Activated B cell treated with CpG ODN at 0.5 μM for 24 hours (primary cell): ENCODE measurements at regions not wholly inside any gene's neighbourhood (a gene's known extent, or its start where the extent isn't known, plus 50 kb on each side); places are given as distances from the start of the nearest gene placed in this dataset.
"Not testable (repeated sequence)": the region's sequence is repeated elsewhere in the genome, so short reads cannot be mapped to it uniquely, and the experiment has no call there.

Experiments
- ATAC-seq: fragments of 200-7000 bp; cut with Tn5 transposase; one replicate; pipeline ENCODE4 v1.10.0; 2021; ENCODE audit warnings: low read depth, mild to moderate bottlenecking, moderate library complexity
- CTCF ChIA-PET: fragments of 350-600 bp; sonication (Branson Sonifier 250); formaldehyde crosslinking; loops from one replicate; lab custom pipeline; 2021; ENCODE audit warnings: antibody characterized with exemption; lab: Charles Lee
- POLR2A ChIA-PET: fragments of 350-600 bp; sonication (Branson Sonifier 250); formaldehyde crosslinking; loops from one replicate; lab custom pipeline; 2021; ENCODE audit warnings: antibody characterized with exemption; lab: Charles Lee
- DNase-seq: peaks from one replicate; pipeline ENCODE4 v3.0.0; 2022
- H3K27ac Mint-ChIP-seq: one replicate; pipeline ENCODE4 v1.8.0; 2020; ENCODE audit warnings: mixed read lengths
- H3K27me3 Mint-ChIP-seq: one replicate; pipeline ENCODE4 v1.8.0; 2021; ENCODE audit warnings: mixed read lengths
- H3K36me3 Mint-ChIP-seq: one replicate; pipeline ENCODE4 v1.8.0; 2021; ENCODE audit warnings: low read depth, mixed read lengths
- H3K4me1 Mint-ChIP-seq: one replicate; pipeline ENCODE4 v1.8.0; 2021; ENCODE audit warnings: mixed read lengths
- H3K4me3 Mint-ChIP-seq: one replicate; pipeline ENCODE4 v1.8.0; 2020; ENCODE audit warnings: mild to moderate bottlenecking, mixed read lengths
- H3K9me3 Mint-ChIP-seq: one replicate; pipeline ENCODE4 v1.8.0; 2020; ENCODE audit warnings: mixed read lengths
- intact Hi-C: fragments of 100-400 bp; cut with micrococcal nuclease; formaldehyde crosslinking; loops from one replicate; pipeline ENCODE4 v1.15.1; 2024
- TF ChIP-seq, protein P1 (sequence below): fragments of 200-600 bp; IDR thresholded peaks from one replicate; pipeline ENCODE4 v1.8.0; 2022; ENCODE audit warnings: antibody characterized with exemption, mild to moderate bottlenecking

DNA sequence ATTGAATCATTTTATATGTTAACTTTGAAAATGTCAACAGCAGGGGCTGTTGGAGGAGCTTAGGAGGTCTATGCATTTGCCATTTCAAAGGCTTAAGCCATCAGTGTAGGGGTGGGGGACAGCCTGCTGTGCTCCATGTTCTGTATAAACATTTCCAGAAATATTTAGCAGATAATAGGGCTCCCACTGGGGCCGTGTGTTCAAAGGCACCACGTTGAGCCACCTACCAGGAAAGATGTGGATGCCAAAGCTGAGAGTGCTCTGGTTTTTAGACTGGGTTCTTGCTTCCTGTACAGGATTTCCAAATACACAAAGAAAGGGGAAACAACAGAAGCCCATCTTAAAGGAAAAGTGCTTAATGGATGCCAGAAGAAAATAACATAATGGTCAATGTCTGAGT, 219.5 kb downstream of the CENPC start:
- POLR2A ChIA-PET = no interaction called here
- intact Hi-C loops = no loop called here

GRCh38 chr4:67320645-67321044, 224.7 kb downstream of the CENPC start:
- Mint-ChIP-seq H3K4me1 (no peaks in the 10 kb centered on the region), H3K36me3 (no peaks in the 10 kb centered on the region), H3K27me3 (no peaks in the 10 kb centered on the region), H3K27ac (no peak overlapping the region), H3K9me3 (no peaks in the 10 kb centered on the region), H3K4me3 (no peak overlapping the region)
- TF ChIP-seq, protein P1, sequence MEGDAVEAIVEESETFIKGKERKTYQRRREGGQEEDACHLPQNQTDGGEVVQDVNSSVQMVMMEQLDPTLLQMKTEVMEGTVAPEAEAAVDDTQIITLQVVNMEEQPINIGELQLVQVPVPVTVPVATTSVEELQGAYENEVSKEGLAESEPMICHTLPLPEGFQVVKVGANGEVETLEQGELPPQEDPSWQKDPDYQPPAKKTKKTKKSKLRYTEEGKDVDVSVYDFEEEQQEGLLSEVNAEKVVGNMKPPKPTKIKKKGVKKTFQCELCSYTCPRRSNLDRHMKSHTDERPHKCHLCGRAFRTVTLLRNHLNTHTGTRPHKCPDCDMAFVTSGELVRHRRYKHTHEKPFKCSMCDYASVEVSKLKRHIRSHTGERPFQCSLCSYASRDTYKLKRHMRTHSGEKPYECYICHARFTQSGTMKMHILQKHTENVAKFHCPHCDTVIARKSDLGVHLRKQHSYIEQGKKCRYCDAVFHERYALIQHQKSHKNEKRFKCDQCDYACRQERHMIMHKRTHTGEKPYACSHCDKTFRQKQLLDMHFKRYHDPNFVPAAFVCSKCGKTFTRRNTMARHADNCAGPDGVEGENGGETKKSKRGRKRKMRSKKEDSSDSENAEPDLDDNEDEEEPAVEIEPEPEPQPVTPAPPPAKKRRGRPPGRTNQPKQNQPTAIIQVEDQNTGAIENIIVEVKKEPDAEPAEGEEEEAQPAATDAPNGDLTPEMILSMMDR = no peak
- no peak for DNase-seq
- POLR2A ChIA-PET = no interaction called here
- intact Hi-C loops = no loop called here
- CTCF ChIA-PET = no interaction called here
- no peak for ATAC-seq

More for the DNA sequence above, 219.5 kb downstream of the CENPC start:
- H3K27ac Mint-ChIP-seq = no peak overlapping the region
- CTCF ChIA-PET = no interaction called here
- TF ChIP-seq, protein P1 = no peak
- no peaks in the 10 kb centered on the region for H3K4me1 Mint-ChIP-seq
- H3K4me3 Mint-ChIP-seq = no peak overlapping the region
- H3K27me3 Mint-ChIP-seq = peaks cover 7% of the 10 kb centered on the region
- no peak for DNase-seq
- no peaks in the 10 kb centered on the region for H3K36me3 Mint-ChIP-seq
- no peak for ATAC-seq
- H3K9me3 Mint-ChIP-seq = no peaks in the 10 kb centered on the region

- CTCF ChIA-PET, intact Hi-C loops, H3K27ac Mint-ChIP-seq, ATAC-seq, DNase-seq, H3K36me3 Mint-ChIP-seq, H3K4me1 Mint-ChIP-seq, H3K4me3 Mint-ChIP-seq, POLR2A ChIA-PET, H3K27me3 Mint-ChIP-seq, H3K9me3 Mint-ChIP-seq: not testable (repeated sequence)
These were observed 225.7 kb downstream of the CENPC start for GRCh38 chr4:67319607-67320006.

DNA sequence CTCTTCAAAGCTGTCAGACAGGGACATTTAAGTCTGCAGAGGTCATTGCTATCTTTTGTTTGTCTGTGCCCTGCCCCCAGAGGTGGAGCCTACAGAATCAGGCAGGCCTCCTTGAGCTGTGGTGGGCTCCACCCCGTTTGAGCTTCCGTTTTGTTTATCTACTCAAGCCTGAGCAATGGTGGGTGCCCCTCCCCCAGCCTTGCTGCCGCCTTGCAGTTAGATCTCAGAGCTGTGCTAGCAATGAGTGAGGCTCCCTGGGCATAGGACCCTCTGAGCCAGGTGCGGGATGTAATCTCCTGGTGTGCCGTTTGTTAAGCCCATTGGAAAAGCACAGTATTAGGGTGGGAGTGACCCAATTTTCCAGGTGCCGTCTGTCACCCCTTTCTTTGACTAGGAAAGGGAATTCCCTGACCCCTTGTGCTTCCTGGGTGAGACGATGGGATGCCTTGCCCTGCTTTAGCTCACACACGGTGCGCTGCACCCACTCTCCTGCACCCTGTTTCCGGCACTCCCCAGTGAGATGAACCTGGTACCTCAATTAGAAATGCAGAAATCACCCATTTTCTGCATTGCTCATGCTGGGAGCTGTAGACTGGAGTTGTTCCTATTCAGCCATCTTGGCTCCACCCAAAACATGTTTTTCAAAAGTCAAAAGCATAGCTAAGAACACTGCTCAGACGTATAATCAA, 244.7 kb downstream of the CENPC start:
- CTCF ChIA-PET, H3K9me3 Mint-ChIP-seq, POLR2A ChIA-PET, intact Hi-C loops, ATAC-seq, H3K27me3 Mint-ChIP-seq, H3K4me1 Mint-ChIP-seq, H3K4me3 Mint-ChIP-seq, H3K36me3 Mint-ChIP-seq, H3K27ac Mint-ChIP-seq, DNase-seq: not testable (repeated sequence)

GRCh38 chr4:67292636-67293035, 252.7 kb downstream of the CENPC start:
- POLR2A ChIA-PET = no interaction called here
- Mint-ChIP-seq H3K4me3 (no peak overlapping the region), H3K9me3 (no peaks in the 10 kb centered on the region), H3K36me3 (no peaks in the 10 kb centered on the region), H3K4me1 (no peaks in the 10 kb centered on the region), H3K27ac (no peak overlapping the region), H3K27me3 (no peaks in the 10 kb centered on the region)
- CTCF ChIA-PET = no interaction called here
- no peak for ATAC-seq
- intact Hi-C loops = no loop called here
- TF ChIP-seq, protein P1 = no peak
- DNase-seq = no peak

DNA sequence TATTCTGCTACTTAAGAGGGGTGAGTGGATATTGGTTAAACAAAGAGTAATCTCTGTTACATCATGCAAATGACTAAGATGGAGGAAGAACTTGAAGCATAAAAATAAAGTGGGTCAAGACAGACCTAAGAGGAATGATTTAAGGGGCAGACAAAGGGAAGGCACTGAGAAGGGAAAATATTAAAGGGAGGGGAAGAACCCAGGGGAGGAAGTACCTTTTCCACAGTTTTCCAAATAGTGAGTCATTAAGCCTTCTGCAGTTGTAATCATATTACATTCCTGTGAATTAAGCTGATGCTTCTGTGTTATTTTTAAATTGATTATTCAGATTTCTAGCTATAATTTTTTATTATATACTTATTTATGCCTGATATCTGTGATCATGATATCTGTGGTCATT, 253.3 kb downstream of the CENPC start:
- H3K27ac Mint-ChIP-seq = no peak overlapping the region
- no peak overlapping the region for H3K4me3 Mint-ChIP-seq
- H3K36me3 Mint-ChIP-seq = no peaks in the 10 kb centered on the region
- POLR2A ChIA-PET = no interaction called here
- CTCF ChIA-PET = no interaction called here
- intact Hi-C loops = no loop called here
- DNase-seq = no peak
- H3K27me3 Mint-ChIP-seq = no peaks in the 10 kb centered on the region
- TF ChIP-seq, protein P1 = no peak
- no peaks in the 10 kb centered on the region for H3K4me1 Mint-ChIP-seq
- no peaks in the 10 kb centered on the region for H3K9me3 Mint-ChIP-seq
- ATAC-seq = no peak
